ENCODE measurements at regions not wholly inside any gene's neighbourhood (a gene's known extent, or its start where the extent isn't known, plus 50 kb on each side); places are given as distances from the start of the nearest gene placed in this dataset.

GRCh38 chr2:144215207-144215606 lies 304.7 kb downstream of the ZEB2 start:
- no peak for FAIRE-seq
- H3K36me3 ChIP-seq (ENCODE audit: control insufficient read depth, insufficient read depth, low read length): no peaks in the 10 kb centered on the region
- no peak overlapping the region for H3K9ac ChIP-seq (ENCODE audit: insufficient read depth in 1 of 2, low read depth in 2 of 2, low read length in 2 of 2)
- no peak for DNase-seq (ENCODE audit: extremely low read depth in 1 of 4, low spot score in 3 of 4)
- ChIA-PET CTCF (ENCODE audit: low intra/inter-chr PET ratio) (no interaction called here), POLR2A (interaction anchor here (0.9 kb wide), 1 partner anchor 162 kb away, joined by 3 read pairs; no protein-coding TSS in a partner anchor)
- no peaks in the 10 kb centered on the region for H3K79me2 ChIP-seq (ENCODE audit: control insufficient read depth, insufficient read depth, low read length)
- no peak overlapping the region for H3K4me2 ChIP-seq (ENCODE audit: insufficient read depth, low read length)
- in situ Hi-C loops (cut with MboI): no loop called here
- no peaks in the 10 kb centered on the region for H3K9me1 ChIP-seq (ENCODE audit: control insufficient read depth, insufficient read depth, low read length)
- H3K27me3 ChIP-seq (ENCODE audit: control insufficient read depth in 2 of 2, insufficient read depth in 2 of 2, low read length in 2 of 2): no peaks in the 10 kb centered on the region
- no peaks in the 10 kb centered on the region for H4K20me1 ChIP-seq (replicated peaks; ENCODE audit: control insufficient read depth, insufficient read depth, low read length)
- no peak for TF ChIP-seq WHSC1 (IDR thresholded peaks at IDR 0.05; ENCODE audit: low read length)
- peak; percentile 84 for TF ChIP-seq MAFF (IDR thresholded peaks at IDR 0.05; ENCODE audit: low read length)
- peak; percentile 94 for TF ChIP-seq ZNF316 (IDR thresholded peaks at IDR 0.05)
- no peak for TF ChIP-seq ZBTB1 (CRISPR knock-in tag; IDR thresholded peaks at IDR 0.05; ENCODE audit: borderline replicate concordance, low read depth)
- TF ChIP-seq C11orf30 (IDR thresholded peaks at IDR 0.05; ENCODE audit: low read depth): peak; percentile 89
- no peak for TF ChIP-seq ZC3H8 (IDR thresholded peaks at IDR 0.05)
- TF ChIP-seq MAFG (tag; conservative IDR thresholded peaks at IDR 0.05): peak; percentile 88
- peak; percentile 86 for TF ChIP-seq MAFK (IDR thresholded peaks at IDR 0.05; ENCODE audit: low read length)
- TF ChIP-seq SREBF2 (CRISPR knock-in tag; IDR thresholded peaks at IDR 0.05): no peak
- TF ChIP-seq FOXO4 (CRISPR knock-in tag; IDR thresholded peaks at IDR 0.05): no peak
- H3K27ac ChIP-seq (ENCODE audit: extremely low read depth, low read depth, low read length): no peak overlapping the region
- WGBS (ENCODE audit: insufficient coverage, low coverage, missing lambda C conversion rate): 100% methylated on average over 1 of the region's 1 CpG
- no peak overlapping the region for H2AFZ ChIP-seq (ENCODE audit: low read depth, low read length)
- no peak for ATAC-seq
- H3K4me3 ChIP-seq: no peak overlapping the region
- no TSS peak for BruUV-seq (replicated peaks)
- intact Hi-C loops (cut with micrococcal nuclease): no loop called here
- H3K9me3 ChIP-seq (replicated peaks; ENCODE audit: control insufficient read depth, insufficient read depth, low read depth, low read length): no peaks in the 10 kb centered on the region
- peaks cover 0 to 12% of the 10 kb centered on the region in 2 experiments; a peak in 3 of 5 replicates for H3K4me1 ChIP-seq (replicated peaks in 1 of 2; ENCODE audit: control insufficient read depth in 2 of 2, insufficient read depth in 2 of 2, low read length in 2 of 2)
